ENCODE measurements at regions not wholly inside any gene's neighbourhood (a gene's known extent, or its start where the extent isn't known, plus 50 kb on each side); places are given as distances from the start of the nearest gene placed in this dataset.

DNA sequence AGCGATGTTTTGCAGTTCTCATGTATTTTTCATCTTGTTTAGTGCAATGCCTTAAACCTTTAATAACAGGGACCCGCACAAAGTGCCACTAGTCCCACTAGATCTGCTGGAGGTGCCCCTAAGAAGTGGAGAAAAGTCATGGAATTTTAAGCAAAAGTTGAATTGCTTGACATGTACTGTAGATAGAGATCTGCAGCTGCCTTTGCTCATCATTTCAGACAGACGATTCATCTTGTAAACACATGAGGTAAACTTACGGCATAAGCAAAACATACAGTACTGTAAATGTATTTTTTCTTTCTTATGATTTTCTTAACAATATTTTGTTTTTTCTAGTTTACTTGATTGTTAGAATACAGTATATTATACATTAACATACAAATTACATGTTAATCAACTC is 295.6 kb downstream of the CASP12 start:
- Histone ChIP-seq H3K4me1 (ENCODE audit: control insufficient read depth, extremely low read depth, insufficient read depth, low read length) (no peaks in the 10 kb centered on the region), H4K20me1 (ENCODE audit: control insufficient read depth, extremely low read depth, insufficient read depth, low read length) (no peaks in the 10 kb centered on the region), H3K4me2 (ENCODE audit: control insufficient read depth, extremely low read depth, insufficient read depth, low read depth, low read length) (no peak overlapping the region), H3K9me3 (ENCODE audit: control insufficient read depth, low read depth, low read length) (no peaks in the 10 kb centered on the region), H3K79me2 (ENCODE audit: control insufficient read depth, insufficient read depth, low read length) (no peaks in the 10 kb centered on the region), H3K9ac (ENCODE audit: control insufficient read depth, extremely low read depth, insufficient read depth, low read length) (no peak overlapping the region), H2AFZ (ENCODE audit: control insufficient read depth, low read length) (no peak overlapping the region), H3K27ac (ENCODE audit: control insufficient read depth, insufficient read depth, low read length) (no peak overlapping the region), H3K9me1 (ENCODE audit: control insufficient read depth, extremely low read depth, insufficient read depth, low read length) (no peaks in the 10 kb centered on the region), H3K4me3 (ENCODE audit: control insufficient read depth in 2 of 3, extremely low read depth in 1 of 3, insufficient read depth in 2 of 3, low read depth in 1 of 3, low read length in 3 of 3) (no peak overlapping the region), H3K36me3 (ENCODE audit: control insufficient read depth in 2 of 2, extremely low read depth in 1 of 2, insufficient read depth in 2 of 2, low read length in 2 of 2) (no peaks in the 10 kb centered on the region), H3K27me3 (ENCODE audit: control insufficient read depth, extremely low read depth, insufficient read depth, low read length) (no peaks in the 10 kb centered on the region)
- dilution Hi-C loops (cut with MboI; ENCODE audit: extremely low pct_ligation_motif_present, low sequenced_read_pairs) = no loop called here
- DNase-seq (ENCODE audit: low read depth, low spot score) (no peak), FAIRE-seq (no peak)
- TF ChIP-seq, protein P1, sequence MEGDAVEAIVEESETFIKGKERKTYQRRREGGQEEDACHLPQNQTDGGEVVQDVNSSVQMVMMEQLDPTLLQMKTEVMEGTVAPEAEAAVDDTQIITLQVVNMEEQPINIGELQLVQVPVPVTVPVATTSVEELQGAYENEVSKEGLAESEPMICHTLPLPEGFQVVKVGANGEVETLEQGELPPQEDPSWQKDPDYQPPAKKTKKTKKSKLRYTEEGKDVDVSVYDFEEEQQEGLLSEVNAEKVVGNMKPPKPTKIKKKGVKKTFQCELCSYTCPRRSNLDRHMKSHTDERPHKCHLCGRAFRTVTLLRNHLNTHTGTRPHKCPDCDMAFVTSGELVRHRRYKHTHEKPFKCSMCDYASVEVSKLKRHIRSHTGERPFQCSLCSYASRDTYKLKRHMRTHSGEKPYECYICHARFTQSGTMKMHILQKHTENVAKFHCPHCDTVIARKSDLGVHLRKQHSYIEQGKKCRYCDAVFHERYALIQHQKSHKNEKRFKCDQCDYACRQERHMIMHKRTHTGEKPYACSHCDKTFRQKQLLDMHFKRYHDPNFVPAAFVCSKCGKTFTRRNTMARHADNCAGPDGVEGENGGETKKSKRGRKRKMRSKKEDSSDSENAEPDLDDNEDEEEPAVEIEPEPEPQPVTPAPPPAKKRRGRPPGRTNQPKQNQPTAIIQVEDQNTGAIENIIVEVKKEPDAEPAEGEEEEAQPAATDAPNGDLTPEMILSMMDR (optimal IDR thresholded peaks at IDR 0.05 in 1 of 3, IDR thresholded peaks at IDR 0.05 in 1 of 3, conservative IDR thresholded peaks at IDR 0.05 in 1 of 3; ENCODE audit: extremely low read depth in 1 of 3, insufficient read depth in 2 of 3, low read length in 3 of 3) = no peak
- TF ChIP-seq EZH2 (IDR thresholded peaks at IDR 0.05; ENCODE audit: low read length) = no peak

DNA sequence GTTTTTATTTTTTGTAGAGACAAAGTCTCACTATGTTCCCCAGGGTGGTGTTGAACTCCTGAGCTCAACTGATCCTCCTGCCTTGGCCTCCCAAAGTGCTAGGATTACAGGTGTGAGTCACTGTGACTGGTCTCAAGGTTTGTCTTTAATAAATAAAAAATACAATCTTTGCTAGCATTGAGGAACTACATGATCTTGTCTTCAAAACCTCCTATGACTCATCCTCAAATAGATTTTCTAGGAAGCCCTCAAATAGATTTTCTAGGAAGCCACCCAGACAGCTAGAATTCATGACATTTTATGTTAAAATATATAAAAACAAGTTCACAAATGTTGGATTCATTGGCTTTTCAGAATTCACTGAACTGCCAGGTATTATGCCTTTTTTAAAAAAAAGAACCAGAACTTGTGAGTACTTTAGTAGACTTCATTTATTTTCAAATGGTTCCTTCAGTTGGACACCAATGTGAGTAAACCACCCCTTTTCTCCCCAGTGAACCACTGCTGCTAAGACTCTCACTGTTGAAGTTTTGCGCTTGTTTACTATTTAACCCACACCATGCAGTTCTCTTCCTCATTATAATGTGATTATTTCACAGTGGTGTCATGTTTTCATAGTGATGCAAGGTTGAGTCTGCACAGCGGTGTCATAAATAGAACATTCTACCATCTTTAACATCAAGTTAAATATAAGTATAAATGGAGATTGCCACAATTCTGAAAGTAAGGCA is 303.9 kb downstream of the CASP12 start:
- Histone ChIP-seq H3K27me3 (ENCODE audit: control insufficient read depth, extremely low read depth, insufficient read depth, low read length) (no peaks in the 10 kb centered on the region), H3K9ac (ENCODE audit: control insufficient read depth, extremely low read depth, insufficient read depth, low read length) (no peak overlapping the region), H3K4me1 (ENCODE audit: control insufficient read depth, extremely low read depth, insufficient read depth, low read length) (no peaks in the 10 kb centered on the region), H3K9me1 (ENCODE audit: control insufficient read depth, extremely low read depth, insufficient read depth, low read length) (no peaks in the 10 kb centered on the region), H3K36me3 (ENCODE audit: control insufficient read depth in 2 of 2, extremely low read depth in 1 of 2, insufficient read depth in 2 of 2, low read length in 2 of 2) (no peaks in the 10 kb centered on the region), H4K20me1 (ENCODE audit: control insufficient read depth, extremely low read depth, insufficient read depth, low read length) (no peaks in the 10 kb centered on the region), H3K4me3 (ENCODE audit: control insufficient read depth in 2 of 3, extremely low read depth in 1 of 3, insufficient read depth in 2 of 3, low read depth in 1 of 3, low read length in 3 of 3) (no peak overlapping the region), H2AFZ (ENCODE audit: control insufficient read depth, low read length) (no peak overlapping the region), H3K9me3 (ENCODE audit: control insufficient read depth, low read depth, low read length) (no peaks in the 10 kb centered on the region), H3K27ac (ENCODE audit: control insufficient read depth, insufficient read depth, low read length) (no peak overlapping the region), H3K4me2 (ENCODE audit: control insufficient read depth, extremely low read depth, insufficient read depth, low read depth, low read length) (no peak overlapping the region), H3K79me2 (ENCODE audit: control insufficient read depth, insufficient read depth, low read length) (no peaks in the 10 kb centered on the region)
- DNase-seq (ENCODE audit: low read depth, low spot score) (no peak), FAIRE-seq (no peak)
- TF ChIP-seq, protein P1 (optimal IDR thresholded peaks at IDR 0.05 in 1 of 3, IDR thresholded peaks at IDR 0.05 in 1 of 3, conservative IDR thresholded peaks at IDR 0.05 in 1 of 3; ENCODE audit: extremely low read depth in 1 of 3, insufficient read depth in 2 of 3, low read length in 3 of 3) = no peak
- no peak for TF ChIP-seq EZH2 (IDR thresholded peaks at IDR 0.05; ENCODE audit: low read length)
- dilution Hi-C loops (cut with MboI; ENCODE audit: extremely low pct_ligation_motif_present, low sequenced_read_pairs) = no loop called here
